SK-N-SH treated with all-trans-retinoic acid at 6 μM for 48 hours (cell line): ENCODE measurements at regions not wholly inside any gene's neighbourhood (a gene's known extent, or its start where the extent isn't known, plus 50 kb on each side); places are given as distances from the start of the nearest gene placed in this dataset.

Source experiments
- ATAC-seq: fragments of 200-7000 bp; cut with Tn5 transposase; 3 replicates; pipeline ENCODE4 v1.9.1; 2020; ENCODE audit warnings: mild to moderate bottlenecking, moderate library complexity
- ARNTL ChIP-seq: fragments of 450-650 bp; formaldehyde crosslinking; IDR thresholded peaks from 2 replicates; pipeline ENCODE4 v1.5.0; 2020; ENCODE audit warnings: low read depth, mild to moderate bottlenecking, moderate library complexity, borderline replicate concordance
- BACH2 ChIP-seq: fragments of 250-450 bp; sonication (Bioruptor Pico); IDR thresholded peaks from 2 replicates; pipeline ENCODE4 v1.9.0; 2021; ENCODE audit warnings: mild to moderate bottlenecking, borderline replicate concordance
- CREB5 ChIP-seq: fragments of 250-450 bp; sonication (Bioruptor Pico); IDR thresholded peaks from 2 replicates; pipeline ENCODE4 v1.5.1; 2020; ENCODE audit warnings: low read depth, mild to moderate bottlenecking, moderate library complexity
- CSDC2 ChIP-seq: fragments of 250-450 bp; sonication (Bioruptor Pico); IDR thresholded peaks from 2 replicates; pipeline ENCODE4 v1.5.0; 2020; ENCODE audit warnings: mild to moderate bottlenecking, moderate library complexity
- CSRNP3 ChIP-seq: fragments of 250-450 bp; sonication (Bioruptor Pico); IDR thresholded peaks from 2 replicates; pipeline ENCODE4 v1.5.1; 2021; ENCODE audit warnings: mild to moderate bottlenecking, moderate library complexity
- ESRRG ChIP-seq: fragments of 250-450 bp; sonication (Bioruptor Pico); IDR thresholded peaks from 2 replicates; pipeline ENCODE4 v1.6.1; 2021; ENCODE audit warnings: mild to moderate bottlenecking
- GLIS3 ChIP-seq: fragments of 250-450 bp; sonication (Bioruptor Pico); IDR thresholded peaks from 2 replicates; pipeline ENCODE4 v1.5.0; 2020; ENCODE audit warnings: mild to moderate bottlenecking, moderate library complexity
- ISL1 ChIP-seq: fragments of 250-450 bp; sonication (Bioruptor Pico); IDR thresholded peaks from 2 replicates; pipeline ENCODE4 v2.1.2; 2022; ENCODE audit warnings: mild to moderate bottlenecking, moderate library complexity
- OSR1 ChIP-seq: fragments of 250-450 bp; sonication (Bioruptor Pico); IDR thresholded peaks from 2 replicates; pipeline ENCODE4 v1.8.0; 2022; ENCODE audit warnings: moderate library complexity, mild to moderate bottlenecking, inconsistent platforms
- PATZ1 ChIP-seq: fragments of 250-450 bp; sonication (Bioruptor Pico); IDR thresholded peaks from 2 replicates; pipeline ENCODE4 v1.8.0; 2020; ENCODE audit warnings: mild to moderate bottlenecking, moderate library complexity, borderline replicate concordance
- POU6F1 ChIP-seq: fragments of 250-450 bp; sonication (Bioruptor Pico); IDR thresholded peaks from 2 replicates; pipeline ENCODE4 v1.8.0; 2021; ENCODE audit warnings: low read depth, mild to moderate bottlenecking, moderate library complexity, borderline replicate concordance
- PPARA ChIP-seq: fragments of 250-450 bp; sonication (Bioruptor Pico); IDR thresholded peaks from 2 replicates; pipeline ENCODE4 v1.5.0; 2020; ENCODE audit warnings: mild to moderate bottlenecking, borderline replicate concordance
- RARB ChIP-seq: fragments of 250-450 bp; sonication (Bioruptor Pico); IDR thresholded peaks from 2 replicates; pipeline ENCODE4 v1.8.0; 2021; ENCODE audit warnings: mild to moderate bottlenecking, moderate library complexity
- SNAI2 ChIP-seq: fragments of 250-450 bp; sonication (Bioruptor Pico); IDR thresholded peaks from 2 replicates; pipeline ENCODE4 v1.5.0; 2020; ENCODE audit warnings: mild to moderate bottlenecking, moderate library complexity
- TCF4 ChIP-seq: fragments of 250-450 bp; sonication (Bioruptor Pico); IDR thresholded peaks from 2 replicates; pipeline ENCODE4 v1.8.0; 2021; ENCODE audit warnings: mild to moderate bottlenecking, moderate library complexity, borderline replicate concordance
- TOX ChIP-seq: fragments of 250-450 bp; sonication (Bioruptor Pico); IDR thresholded peaks from 2 replicates; pipeline ENCODE4 v1.8.0; 2021; ENCODE audit warnings: mild to moderate bottlenecking, moderate library complexity, borderline replicate concordance
- ZC3H10 ChIP-seq: fragments of 250-450 bp; sonication (Bioruptor Pico); IDR thresholded peaks from 2 replicates; pipeline ENCODE4 v1.5.1; 2021; ENCODE audit warnings: mild to moderate bottlenecking, moderate library complexity
- ZFP3 ChIP-seq: fragments of 250-450 bp; sonication (Bioruptor Pico); IDR thresholded peaks from 2 replicates; pipeline ENCODE4 v1.5.0; 2020; ENCODE audit warnings: mild to moderate bottlenecking, moderate library complexity
- ZFP30 ChIP-seq: fragments of 450-650 bp; formaldehyde crosslinking; IDR thresholded peaks from 2 replicates; pipeline ENCODE4 v1.5.0; 2022; ENCODE audit warnings: mild to moderate bottlenecking, moderate library complexity
- ZNF565 ChIP-seq: fragments of 450-650 bp; formaldehyde crosslinking; conservative IDR thresholded peaks from 2 replicates; pipeline ENCODE4 v1.5.0; 2020; ENCODE audit warnings: low read depth, mild to moderate bottlenecking, moderate library complexity
- ZNF8 ChIP-seq: fragments of 450-650 bp; formaldehyde crosslinking; IDR thresholded peaks from 2 replicates; pipeline ENCODE4 v1.5.0; 2020; ENCODE audit warnings: mild to moderate bottlenecking, moderate library complexity
- TF ChIP-seq, protein P1 (sequence below): fragments of 250-450 bp; sonication (Bioruptor Pico); IDR thresholded peaks from 2 replicates; pipeline ENCODE4 v1.5.0; 2020; ENCODE audit warnings: mild to moderate bottlenecking, moderate library complexity

- TF ChIP-seq ARNTL (CRISPR knock-in tag): no peak
These were observed 383.0 kb downstream of the TBL1XR1 start (continued) for GRCh38 chr3:176814285-176814684.

GRCh38 chr3:176807938-176808337 lies 389.3 kb downstream of the TBL1XR1 start:
- no peak for ATAC-seq
- TF ChIP-seq ZFP3: no peak
- TF ChIP-seq PATZ1 (CRISPR knock-in tag): no peak
- TF ChIP-seq CREB5: no peak
- TF ChIP-seq OSR1 (CRISPR knock-in tag): no peak
- no peak for TF ChIP-seq ZC3H10 (CRISPR knock-in tag)
- no peak for TF ChIP-seq ARNTL (CRISPR knock-in tag)
- TF ChIP-seq PPARA: no peak

- TF ChIP-seq ZNF565 (CRISPR knock-in tag) (no peak), ZNF8 (no peak), TOX (no peak), SNAI2 (no peak), BACH2 (CRISPR knock-in tag) (no peak), POU6F1 (no peak), ARNTL (CRISPR knock-in tag) (no peak), TCF4 (CRISPR knock-in tag) (no peak), GLIS3 (CRISPR knock-in tag) (no peak), ISL1 (CRISPR knock-in tag) (no peak), PPARA (no peak)
- no peak for ATAC-seq
These were observed 397.6 kb downstream of the TBL1XR1 start for GRCh38 chr3:176799675-176800074.

- no peak for TF ChIP-seq ZFP3
- no peak for TF ChIP-seq RARB (CRISPR knock-in tag)
- TF ChIP-seq TOX: no peak
- no peak for TF ChIP-seq ISL1 (CRISPR knock-in tag)
- TF ChIP-seq CSDC2 (CRISPR knock-in tag): no peak
- no peak for ATAC-seq
These were observed 398.6 kb downstream of the TBL1XR1 start for GRCh38 chr3:176798680-176799079.

DNA sequence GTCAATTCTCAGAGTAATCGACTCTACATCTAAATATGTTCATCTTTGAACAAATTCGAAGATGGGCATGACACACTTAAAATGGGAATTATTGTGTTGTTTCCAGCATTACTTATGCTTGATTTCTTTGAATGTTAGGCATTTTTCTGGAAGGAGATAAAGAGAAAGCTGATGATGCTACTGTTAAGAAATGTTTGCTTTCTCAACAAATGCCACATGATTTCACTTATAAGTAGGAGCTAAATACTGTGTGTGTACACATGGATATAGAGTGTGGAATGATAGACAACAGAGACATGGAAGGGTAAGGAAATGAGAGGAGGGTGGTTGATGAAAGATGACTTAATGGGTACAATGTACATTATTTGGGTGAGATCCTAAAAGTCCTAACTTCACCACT lies 400.9 kb downstream of the TBL1XR1 start:
- ATAC-seq: no peak
- 0 out of 2 replicates have a peak, but pooled peaks have one; percentile 26 for TF ChIP-seq ISL1 (CRISPR knock-in tag)
- TF ChIP-seq, protein P1, sequence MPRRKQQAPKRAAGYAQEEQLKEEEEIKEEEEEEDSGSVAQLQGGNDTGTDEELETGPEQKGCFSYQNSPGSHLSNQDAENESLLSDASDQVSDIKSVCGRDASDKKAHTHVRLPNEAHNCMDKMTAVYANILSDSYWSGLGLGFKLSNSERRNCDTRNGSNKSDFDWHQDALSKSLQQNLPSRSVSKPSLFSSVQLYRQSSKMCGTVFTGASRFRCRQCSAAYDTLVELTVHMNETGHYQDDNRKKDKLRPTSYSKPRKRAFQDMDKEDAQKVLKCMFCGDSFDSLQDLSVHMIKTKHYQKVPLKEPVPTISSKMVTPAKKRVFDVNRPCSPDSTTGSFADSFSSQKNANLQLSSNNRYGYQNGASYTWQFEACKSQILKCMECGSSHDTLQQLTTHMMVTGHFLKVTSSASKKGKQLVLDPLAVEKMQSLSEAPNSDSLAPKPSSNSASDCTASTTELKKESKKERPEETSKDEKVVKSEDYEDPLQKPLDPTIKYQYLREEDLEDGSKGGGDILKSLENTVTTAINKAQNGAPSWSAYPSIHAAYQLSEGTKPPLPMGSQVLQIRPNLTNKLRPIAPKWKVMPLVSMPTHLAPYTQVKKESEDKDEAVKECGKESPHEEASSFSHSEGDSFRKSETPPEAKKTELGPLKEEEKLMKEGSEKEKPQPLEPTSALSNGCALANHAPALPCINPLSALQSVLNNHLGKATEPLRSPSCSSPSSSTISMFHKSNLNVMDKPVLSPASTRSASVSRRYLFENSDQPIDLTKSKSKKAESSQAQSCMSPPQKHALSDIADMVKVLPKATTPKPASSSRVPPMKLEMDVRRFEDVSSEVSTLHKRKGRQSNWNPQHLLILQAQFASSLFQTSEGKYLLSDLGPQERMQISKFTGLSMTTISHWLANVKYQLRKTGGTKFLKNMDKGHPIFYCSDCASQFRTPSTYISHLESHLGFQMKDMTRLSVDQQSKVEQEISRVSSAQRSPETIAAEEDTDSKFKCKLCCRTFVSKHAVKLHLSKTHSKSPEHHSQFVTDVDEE (CRISPR knock-in tag): no peak

GRCh38 chr3:176795891-176796290 lies 401.4 kb downstream of the TBL1XR1 start:
- no peak for TF ChIP-seq ZNF565 (CRISPR knock-in tag)
- TF ChIP-seq GLIS3 (CRISPR knock-in tag): no peak
- TF ChIP-seq, protein P1 (CRISPR knock-in tag): no peak
- no peak for TF ChIP-seq ISL1 (CRISPR knock-in tag)
- TF ChIP-seq TCF4 (CRISPR knock-in tag): no peak
- no peak for TF ChIP-seq ZC3H10 (CRISPR knock-in tag)
- no peak for TF ChIP-seq ESRRG (CRISPR knock-in tag)
- no peak for TF ChIP-seq CSRNP3
- no peak for TF ChIP-seq RARB (CRISPR knock-in tag)
- TF ChIP-seq ZFP30: no peak
- ATAC-seq: no peak
